ENCODE measurements at regions not wholly inside any gene's neighbourhood (a gene's known extent, or its start where the extent isn't known, plus 50 kb on each side); places are given as distances from the start of the nearest gene placed in this dataset.

- TF ChIP-seq CTCF (IDR thresholded peaks at IDR 0.05): no peak
- TF ChIP-seq POLR2A (IDR thresholded peaks at IDR 0.05): no peak
These were observed 117.1 kb upstream of the TAB2 start for GRCh38 chr6:149200282-149200945.

Measured in thyroid gland (tissue), 4 donors.